NCI-H1092 (cell line): ENCODE measurements at regions not wholly inside any gene's neighbourhood (a gene's known extent, or its start where the extent isn't known, plus 50 kb on each side); places are given as distances from the start of the nearest gene placed in this dataset.

Experiments used
- DNase-seq: peaks from one replicate; lab custom pipeline; 2025; lab: John Stamatoyannopoulos, UW

- DNase-seq: peak; percentile 36
These were observed 80.5 kb upstream of the AFF3 start for GRCh38 chr2:100222844-100223243.

- no peak for DNase-seq
These were observed 76.2 kb upstream of the AFF3 start for GRCh38 chr2:100218552-100218951.

GRCh38 chr2:100217323-100217722 lies 74.9 kb upstream of the AFF3 start:
- DNase-seq: no peak

GRCh38 chr2:100216015-100216414 lies 73.6 kb upstream of the AFF3 start:
- no peak for DNase-seq

GRCh38 chr2:100215371-100215770 lies 73.0 kb upstream of the AFF3 start:
- no peak for DNase-seq

GRCh38 chr2:100214265-100214971 lies 72.0 kb upstream of the AFF3 start:
- peak; percentile 66 for DNase-seq

GRCh38 chr2:100213595-100213994 lies 71.2 kb upstream of the AFF3 start:
- DNase-seq: no peak

GRCh38 chr2:100212850-100213249 lies 70.5 kb upstream of the AFF3 start:
- no peak for DNase-seq

GRCh38 chr2:100211521-100211920 lies 69.1 kb upstream of the AFF3 start:
- no peak for DNase-seq

GRCh38 chr2:100208141-100208770 lies 65.9 kb upstream of the AFF3 start:
- DNase-seq: no peak

GRCh38 chr2:100207411-100207885 lies 65.1 kb upstream of the AFF3 start:
- DNase-seq: no peak

- DNase-seq: no peak
These were observed 64.4 kb upstream of the AFF3 start for GRCh38 chr2:100206731-100207255.

GRCh38 chr2:100205174-100205573 lies 62.8 kb upstream of the AFF3 start:
- DNase-seq: no peak

- no peak for DNase-seq
These were observed 60.2 kb upstream of the AFF3 start for GRCh38 chr2:100202567-100202966.

GRCh38 chr2:100200985-100201384 lies 58.6 kb upstream of the AFF3 start:
- DNase-seq: no peak

GRCh38 chr2:100199421-100199820 lies 57.0 kb upstream of the AFF3 start:
- no peak for DNase-seq

- no peak for DNase-seq
These were observed 56.3 kb upstream of the AFF3 start for GRCh38 chr2:100198461-100199230.

GRCh38 chr2:100197631-100198153 lies 55.3 kb upstream of the AFF3 start:
- no peak for DNase-seq

- DNase-seq: no peak
These were observed 54.5 kb upstream of the AFF3 start for GRCh38 chr2:100196786-100197494.

GRCh38 chr2:100195942-100196341 lies 53.6 kb upstream of the AFF3 start:
- no peak for DNase-seq

GRCh38 chr2:100194951-100195350 lies 52.6 kb upstream of the AFF3 start:
- no peak for DNase-seq

- DNase-seq: no peak
These were observed 50.9 kb upstream of the AFF3 start for GRCh38 chr2:100193291-100193710.
